Activated T-cell treated with anti-CD3 and anti-CD28 coated beads for 48 hours (primary cell): ENCODE measurements at regions not wholly inside any gene's neighbourhood (a gene's known extent, or its start where the extent isn't known, plus 50 kb on each side); places are given as distances from the start of the nearest gene placed in this dataset.
"Not testable (repeated sequence)": the region's sequence is repeated elsewhere in the genome, so short reads cannot be mapped to it uniquely, and the experiment has no call there.

Experiments used
- DNase-seq: peaks from one replicate; pipeline ENCODE4 v3.0.0-alpha.2; 2020; ENCODE audit warnings: low read depth

DNA sequence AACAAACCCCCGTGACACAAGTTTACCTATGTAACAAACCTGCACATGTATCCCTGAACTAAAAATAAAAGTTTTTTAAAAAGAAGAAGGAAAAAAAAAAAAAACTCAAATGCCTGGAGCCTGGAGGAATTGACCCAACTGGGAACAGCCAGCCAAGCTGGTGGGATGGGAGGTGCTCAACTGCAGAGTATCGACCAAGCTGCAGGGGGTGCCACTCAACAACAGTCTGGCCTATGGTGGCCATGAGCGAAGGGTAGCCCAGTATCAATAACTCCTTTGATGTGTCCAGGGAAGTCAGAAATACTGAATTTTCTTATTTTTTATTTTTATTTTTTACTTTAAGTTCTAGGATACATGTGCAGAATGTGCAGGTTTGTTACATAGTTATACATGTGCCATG lies 310.3 kb upstream of the DLGAP1 start:
- no peak for DNase-seq

DNA sequence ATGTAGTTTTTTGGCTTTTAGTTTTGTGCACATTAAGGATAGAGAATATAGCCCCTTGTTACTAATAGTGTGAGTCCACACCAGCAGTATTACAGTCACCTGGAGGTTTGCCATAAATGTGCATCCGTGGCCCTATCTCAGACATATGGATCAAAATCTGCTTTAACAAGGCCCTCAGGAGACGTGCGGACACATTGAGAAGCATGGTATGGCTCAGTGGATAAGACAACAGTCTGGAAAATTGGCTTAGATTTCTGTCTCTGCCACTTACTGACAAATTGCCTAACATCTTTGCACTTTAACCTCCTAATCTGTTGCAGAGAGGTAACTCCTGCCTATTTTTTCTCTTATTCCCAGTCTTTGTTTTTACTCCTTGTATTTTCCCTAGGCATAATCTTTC lies 307.2 kb upstream of the DLGAP1 start:
- DNase-seq, result no peak

DNA sequence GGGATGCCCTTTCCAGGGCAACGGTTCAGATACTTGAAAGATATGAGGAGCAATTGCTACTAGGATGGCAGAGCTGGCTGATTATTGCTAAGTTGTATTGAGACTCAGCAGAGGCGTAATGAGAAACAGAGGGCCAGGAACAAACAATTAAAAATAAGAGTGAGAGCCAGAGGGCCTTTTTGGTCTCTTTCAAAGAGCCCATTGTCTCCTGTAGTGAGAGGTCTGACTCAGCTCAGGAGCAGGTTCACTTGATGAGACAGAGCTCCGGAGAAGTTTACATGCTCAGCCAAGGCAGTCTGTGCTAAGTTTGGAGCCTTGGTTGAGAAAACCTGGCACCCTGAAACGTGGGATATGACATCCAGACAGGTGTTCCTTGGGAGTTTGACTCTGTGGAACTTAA lies 303.9 kb upstream of the DLGAP1 start:
- no peak for DNase-seq

DNA sequence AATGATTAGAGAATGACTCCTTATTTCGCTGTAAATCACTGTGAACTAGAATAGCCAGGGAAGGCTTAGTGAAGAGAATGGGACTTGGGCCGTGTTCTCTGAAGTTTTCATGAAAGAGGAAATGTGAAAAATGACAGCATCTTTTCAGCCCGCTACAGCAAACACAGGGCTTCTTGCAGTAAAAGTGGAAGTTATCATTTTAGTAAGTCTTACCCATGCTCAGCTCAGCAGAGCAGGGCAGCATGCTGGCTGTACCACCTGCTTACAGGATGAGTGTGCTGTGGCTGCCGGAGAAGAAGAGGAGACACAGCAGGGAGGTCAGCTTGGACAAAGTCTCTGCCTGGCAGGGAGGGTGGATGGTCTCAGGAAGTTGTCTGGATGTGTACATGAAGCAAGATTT lies 300.7 kb upstream of the DLGAP1 start:
- DNase-seq, result no peak

- DNase-seq, result not testable (repeated sequence)
Measured at GRCh38 chr18:4753151-4753550, 298.0 kb upstream of the DLGAP1 start.

DNA sequence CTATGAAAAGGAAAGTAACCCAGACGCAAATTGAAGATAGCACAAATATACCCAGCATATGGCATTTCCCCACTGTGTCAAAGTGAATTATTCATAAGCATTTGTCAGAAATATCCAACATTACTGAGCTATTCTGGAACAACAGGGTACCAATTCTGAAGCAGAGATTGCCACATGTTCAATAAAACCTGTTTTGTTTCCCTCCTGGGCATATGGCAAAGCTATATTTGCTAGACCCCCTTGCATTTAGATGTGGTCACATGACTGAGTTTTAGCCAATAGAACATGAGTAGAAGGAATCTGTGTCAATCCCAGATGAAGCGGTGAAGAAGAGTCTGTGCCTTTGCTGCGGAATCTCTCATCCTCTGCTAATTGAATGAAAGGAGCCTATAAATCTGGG lies 296.4 kb upstream of the DLGAP1 start:
- DNase-seq, result no peak

- DNase-seq, result no peak
Measured at GRCh38 chr18:4750393-4751346, 295.6 kb upstream of the DLGAP1 start.

DNA sequence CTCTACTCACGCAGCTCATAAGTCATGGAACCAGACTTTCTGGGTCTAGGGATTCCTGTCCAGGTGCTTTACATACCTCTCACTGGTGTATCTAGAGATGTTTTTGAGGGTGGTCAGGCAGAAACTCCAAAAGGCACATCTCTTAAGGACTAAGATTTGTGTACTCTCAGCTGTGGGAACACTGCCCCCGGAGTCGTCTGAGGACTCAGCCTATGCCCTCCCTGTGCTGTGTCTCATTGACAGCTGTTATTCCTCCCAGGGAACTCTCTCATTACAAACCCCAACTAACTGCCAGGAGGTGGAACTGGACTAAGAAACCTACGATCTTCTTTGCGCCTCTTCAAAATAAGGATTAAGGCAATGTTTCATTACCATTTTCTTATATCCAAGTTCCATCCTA lies 293.9 kb upstream of the DLGAP1 start:
- DNase-seq, result no peak

DNA sequence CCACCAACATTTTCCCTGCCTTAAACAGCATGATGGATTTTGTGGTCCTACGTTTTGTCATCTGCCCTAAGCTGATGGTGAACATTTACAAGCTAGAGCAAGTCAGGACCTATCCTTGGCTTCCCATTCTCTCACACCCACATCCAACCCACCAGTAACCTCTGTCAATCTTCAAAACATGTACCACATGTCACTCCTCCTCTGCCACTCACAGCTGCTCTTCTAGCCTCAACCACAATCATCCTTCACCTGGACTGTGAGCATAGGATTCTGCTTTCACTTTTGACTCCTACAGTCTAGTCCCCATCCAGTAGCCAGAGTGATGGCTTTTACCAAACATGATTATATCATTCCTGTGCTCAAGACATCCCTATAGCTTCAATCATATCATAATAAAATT lies 279.8 kb upstream of the DLGAP1 start:
- DNase-seq, result no peak

GRCh38 chr18:4734021-4734420 lies 278.9 kb upstream of the DLGAP1 start:
- no peak for DNase-seq

DNA sequence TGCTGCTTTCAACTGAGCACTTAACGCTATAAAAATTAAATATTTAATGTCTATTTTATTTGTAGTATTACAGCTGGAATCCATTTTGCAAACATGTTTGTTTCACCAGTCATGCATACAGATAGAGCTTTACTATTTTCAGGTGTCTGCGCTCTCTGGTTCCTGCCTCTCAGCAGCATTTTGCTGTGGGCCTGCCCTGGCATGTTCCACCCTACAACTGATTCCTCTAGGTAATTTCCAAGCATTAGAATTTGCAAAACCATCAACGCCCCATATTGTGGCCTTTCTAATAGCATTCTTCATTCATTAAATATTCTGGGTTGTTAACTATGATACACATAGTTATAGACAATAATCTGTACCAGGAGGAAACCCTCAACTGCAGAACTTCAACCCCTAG lies 266.4 kb upstream of the DLGAP1 start:
- DNase-seq, result no peak

DNA sequence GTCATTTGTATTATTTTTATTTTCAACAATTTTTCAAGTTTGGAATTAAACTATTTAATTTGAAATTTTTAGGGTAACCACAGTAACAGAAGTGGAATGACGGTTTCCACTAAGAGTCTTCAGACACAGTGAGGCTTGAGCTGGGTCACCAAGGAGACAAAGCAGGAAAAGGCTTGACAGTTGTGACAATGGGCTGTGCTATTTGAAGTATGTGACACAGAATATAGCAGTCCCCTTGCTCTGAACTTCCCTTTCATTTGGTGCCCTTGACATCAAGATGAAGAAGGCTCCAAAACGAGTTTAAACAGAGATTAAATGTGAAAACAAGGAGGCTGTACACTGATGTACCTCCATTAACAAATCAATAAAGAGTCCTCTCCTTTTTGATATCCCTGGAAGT lies 265.4 kb upstream of the DLGAP1 start:
- DNase-seq, result no peak

DNA sequence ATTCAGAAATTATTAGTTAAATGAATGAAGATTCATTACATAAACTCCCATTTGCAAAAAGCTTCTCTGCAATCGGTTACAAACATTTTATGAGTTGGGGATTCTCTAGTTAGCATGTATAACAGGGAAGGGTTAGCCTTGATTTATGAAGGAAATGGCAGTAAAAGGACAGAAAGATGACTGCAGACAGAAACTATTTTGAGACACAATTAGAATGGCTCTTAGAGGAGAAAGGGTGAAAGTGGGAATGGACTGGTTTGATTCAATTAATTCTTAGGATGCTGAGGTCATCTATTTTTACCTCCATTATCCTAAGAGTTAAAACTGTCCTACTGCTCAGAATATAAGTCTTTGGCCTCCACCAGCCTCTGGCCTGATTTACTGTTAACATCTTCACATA lies 250.8 kb upstream of the DLGAP1 start:
- DNase-seq, result no peak

- DNase-seq, result no peak
Measured at GRCh38 chr18:4704781-4705180, 249.7 kb upstream of the DLGAP1 start.

DNA sequence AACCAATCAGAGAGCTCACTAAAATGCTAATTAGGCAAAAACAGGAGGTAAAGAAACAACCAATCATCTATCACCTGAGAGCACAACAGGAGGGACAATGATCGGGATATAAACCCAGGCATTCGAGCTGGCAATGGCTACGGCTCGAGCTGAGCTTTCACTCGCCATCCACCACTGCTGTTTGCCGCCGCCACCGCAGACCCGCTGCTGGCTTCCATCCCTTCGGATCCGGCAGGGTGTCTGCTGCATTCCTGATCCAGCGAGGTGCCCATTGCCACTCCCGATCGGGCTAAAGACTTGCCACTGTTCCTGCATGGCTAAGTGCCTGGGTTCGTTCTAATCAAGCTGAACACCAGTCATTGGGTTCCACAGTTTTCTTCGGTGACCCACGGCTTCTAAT lies 236.7 kb upstream of the DLGAP1 start:
- DNase-seq, result no peak

DNA sequence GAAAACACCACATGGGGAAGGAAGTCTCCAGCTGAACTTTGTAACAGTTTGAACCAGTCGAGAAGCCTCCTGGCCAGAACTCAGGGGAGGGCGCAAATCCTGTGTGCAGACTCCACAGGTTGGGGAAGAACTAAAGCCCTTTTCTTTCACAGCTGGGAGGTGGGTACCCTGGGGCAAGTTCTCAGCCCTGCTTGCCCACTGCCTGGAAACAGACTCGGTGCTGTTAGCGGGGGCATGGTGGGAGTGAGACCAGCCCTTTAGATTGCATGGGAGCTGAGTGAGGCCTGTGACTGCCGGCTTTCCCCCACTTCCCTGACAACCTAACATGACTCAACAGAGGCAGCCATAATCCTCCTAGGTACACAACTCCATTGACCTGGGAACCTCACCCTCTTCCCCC lies 223.6 kb upstream of the DLGAP1 start:
- not testable (repeated sequence) for DNase-seq

DNA sequence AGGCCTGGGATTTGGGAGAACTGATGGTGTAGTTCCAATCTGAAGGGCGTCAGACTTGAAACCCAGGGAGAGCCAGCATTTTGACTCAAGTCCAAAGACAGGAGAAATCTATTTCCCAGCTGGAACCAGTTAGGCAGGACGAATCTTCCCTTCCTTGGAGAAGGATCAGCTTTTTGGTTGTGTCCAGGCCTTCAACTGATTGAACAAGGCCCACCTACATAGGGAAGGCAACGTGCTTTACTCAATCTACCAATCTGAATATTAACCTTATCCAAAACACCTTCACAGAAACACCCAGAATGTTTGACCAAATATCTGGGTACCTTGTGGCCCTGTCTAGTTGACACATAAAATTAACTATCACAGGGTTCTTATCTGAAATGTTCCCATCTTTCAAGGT lies 221.9 kb upstream of the DLGAP1 start:
- no peak for DNase-seq

DNA sequence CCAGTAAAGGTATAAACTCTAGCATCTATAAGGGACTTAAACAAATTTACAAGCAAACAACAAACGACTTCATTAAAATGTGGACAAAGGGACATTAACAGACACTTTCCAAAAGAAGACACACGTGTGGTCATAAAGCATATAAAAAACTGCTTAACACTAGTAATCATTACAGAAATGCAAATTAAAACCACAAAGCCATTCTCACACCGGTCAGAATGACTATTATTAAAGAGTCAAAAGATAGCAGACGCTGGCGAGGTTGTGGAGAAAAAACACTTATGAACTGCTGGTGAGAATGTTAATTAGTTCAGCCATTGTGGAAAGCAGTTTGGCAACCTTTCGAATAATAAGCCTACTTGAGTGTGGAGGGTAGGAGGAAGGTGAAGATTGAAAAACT lies 217.1 kb upstream of the DLGAP1 start:
- DNase-seq, result no peak

- DNase-seq, result no peak
Measured at GRCh38 chr18:4658804-4659203, 203.7 kb upstream of the DLGAP1 start.

GRCh38 chr18:4653418-4653817 lies 198.3 kb upstream of the DLGAP1 start:
- DNase-seq, result no peak

- no peak for DNase-seq
Measured at GRCh38 chr18:4641771-4642368, 186.8 kb upstream of the DLGAP1 start.

DNA sequence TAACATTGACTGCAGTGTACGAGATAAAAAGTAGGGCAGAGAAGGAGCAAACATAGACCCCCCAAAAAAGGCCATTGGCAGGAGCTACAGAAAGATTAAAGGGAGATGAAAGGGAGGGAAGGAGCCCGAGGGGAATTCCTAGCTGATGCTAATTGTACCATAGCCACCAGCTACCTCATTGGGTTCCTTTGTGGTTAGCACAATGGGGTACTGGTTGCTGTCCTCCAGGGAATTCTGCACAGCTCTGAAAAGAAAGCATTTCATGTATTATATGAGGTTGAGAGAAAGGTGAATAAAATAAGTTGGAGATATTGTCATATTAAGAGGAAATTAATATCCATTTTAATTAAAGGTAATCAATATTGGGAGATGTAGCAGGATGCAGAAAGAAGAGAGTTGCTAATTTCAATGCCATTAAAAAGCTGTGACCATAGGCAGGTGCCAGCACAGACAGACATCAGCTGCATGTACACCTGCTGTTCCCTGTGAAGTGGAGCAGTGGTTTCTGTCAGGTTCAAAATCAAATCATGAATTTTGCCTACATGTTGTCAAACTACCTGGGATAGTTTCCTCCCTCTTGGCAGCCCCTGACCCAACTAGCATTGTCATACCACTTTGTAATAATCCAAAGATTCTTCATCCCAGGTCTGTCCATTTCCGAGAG lies 185.4 kb upstream of the DLGAP1 start:
- no peak for DNase-seq

DNA sequence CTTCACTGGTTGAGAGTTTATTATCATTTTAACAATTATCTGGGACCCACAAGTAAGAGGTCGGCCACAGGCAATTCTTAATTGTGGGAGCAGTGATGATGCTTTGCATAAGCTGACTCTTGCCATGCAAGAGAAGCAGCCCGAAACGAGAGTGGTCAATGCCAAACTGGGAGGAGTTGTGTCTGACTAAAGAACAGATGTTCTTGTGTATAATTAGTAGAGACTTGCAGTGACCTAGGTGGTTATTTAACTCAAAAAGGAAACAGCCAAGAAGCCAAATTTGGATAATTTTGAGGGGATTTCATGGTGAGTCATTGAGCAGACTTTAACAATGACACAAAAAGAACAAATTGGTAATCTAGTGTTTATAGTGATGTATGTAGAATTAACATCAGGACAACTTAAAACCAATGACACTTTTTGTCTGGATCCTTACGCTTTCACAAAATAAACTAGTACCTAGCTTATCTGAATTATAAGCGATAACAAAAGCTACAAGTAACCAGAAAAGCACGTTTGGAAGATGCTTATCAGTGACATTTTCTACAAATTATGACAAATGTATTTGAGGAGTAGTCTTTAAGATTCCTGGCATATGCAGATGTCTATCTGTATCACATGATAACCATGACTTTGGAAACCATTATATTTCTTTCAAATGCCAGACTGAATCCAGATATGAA lies 184.7 kb upstream of the DLGAP1 start:
- DNase-seq, result no peak
